ENCODE measurements at regions not wholly inside any gene's neighbourhood (a gene's known extent, or its start where the extent isn't known, plus 50 kb on each side); places are given as distances from the start of the nearest gene placed in this dataset.

- no peaks in the 10 kb centered on the region for H3K27me3 ChIP-seq
- H3K4me3 ChIP-seq = no peak overlapping the region
- H3K27ac ChIP-seq = peak overlapping the region; percentile 92
- DNase-seq (ENCODE audit: low read depth in 1 of 2, low spot score in 1 of 2) = peak in 1 of 2 donors; percentile 93
- H3K36me3 ChIP-seq = no peaks in the 10 kb centered on the region
- H3K9me3 ChIP-seq (ENCODE audit: low read depth) = no peaks in the 10 kb centered on the region
- TF ChIP-seq, protein P1, sequence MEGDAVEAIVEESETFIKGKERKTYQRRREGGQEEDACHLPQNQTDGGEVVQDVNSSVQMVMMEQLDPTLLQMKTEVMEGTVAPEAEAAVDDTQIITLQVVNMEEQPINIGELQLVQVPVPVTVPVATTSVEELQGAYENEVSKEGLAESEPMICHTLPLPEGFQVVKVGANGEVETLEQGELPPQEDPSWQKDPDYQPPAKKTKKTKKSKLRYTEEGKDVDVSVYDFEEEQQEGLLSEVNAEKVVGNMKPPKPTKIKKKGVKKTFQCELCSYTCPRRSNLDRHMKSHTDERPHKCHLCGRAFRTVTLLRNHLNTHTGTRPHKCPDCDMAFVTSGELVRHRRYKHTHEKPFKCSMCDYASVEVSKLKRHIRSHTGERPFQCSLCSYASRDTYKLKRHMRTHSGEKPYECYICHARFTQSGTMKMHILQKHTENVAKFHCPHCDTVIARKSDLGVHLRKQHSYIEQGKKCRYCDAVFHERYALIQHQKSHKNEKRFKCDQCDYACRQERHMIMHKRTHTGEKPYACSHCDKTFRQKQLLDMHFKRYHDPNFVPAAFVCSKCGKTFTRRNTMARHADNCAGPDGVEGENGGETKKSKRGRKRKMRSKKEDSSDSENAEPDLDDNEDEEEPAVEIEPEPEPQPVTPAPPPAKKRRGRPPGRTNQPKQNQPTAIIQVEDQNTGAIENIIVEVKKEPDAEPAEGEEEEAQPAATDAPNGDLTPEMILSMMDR (IDR thresholded peaks at IDR 0.05; ENCODE audit: low read depth, low read length) = no peak
- H3K4me1 ChIP-seq (ENCODE audit: low read depth) = peaks cover 43% of the 10 kb centered on the region
Observed at GRCh38 chr12:75704664-75705063, 193.3 kb upstream of the KRR1 start.

GRCh38 chr12:75704208-75704607 is 192.8 kb upstream of the KRR1 start:
- no peak for DNase-seq (ENCODE audit: low read depth in 1 of 2, low spot score in 1 of 2)
- Histone ChIP-seq H3K9me3 (ENCODE audit: low read depth) (no peaks in the 10 kb centered on the region), H3K27ac (no peak overlapping the region), H3K27me3 (no peaks in the 10 kb centered on the region), H3K4me3 (no peak overlapping the region), H3K36me3 (no peaks in the 10 kb centered on the region), H3K4me1 (ENCODE audit: low read depth) (peaks cover 46% of the 10 kb centered on the region)
- TF ChIP-seq, protein P1 (IDR thresholded peaks at IDR 0.05; ENCODE audit: low read depth, low read length) = no peak

GRCh38 chr12:75703131-75703530 is 191.7 kb upstream of the KRR1 start:
- TF ChIP-seq, protein P1 (IDR thresholded peaks at IDR 0.05; ENCODE audit: low read depth, low read length) = no peak
- Histone ChIP-seq H3K4me3 (no peak overlapping the region), H3K4me1 (ENCODE audit: low read depth) (peaks cover 52% of the 10 kb centered on the region), H3K27ac (no peak overlapping the region), H3K36me3 (no peaks in the 10 kb centered on the region), H3K27me3 (no peaks in the 10 kb centered on the region), H3K9me3 (ENCODE audit: low read depth) (no peaks in the 10 kb centered on the region)
- DNase-seq (ENCODE audit: low read depth in 1 of 2, low spot score in 1 of 2) = no peak

DNA sequence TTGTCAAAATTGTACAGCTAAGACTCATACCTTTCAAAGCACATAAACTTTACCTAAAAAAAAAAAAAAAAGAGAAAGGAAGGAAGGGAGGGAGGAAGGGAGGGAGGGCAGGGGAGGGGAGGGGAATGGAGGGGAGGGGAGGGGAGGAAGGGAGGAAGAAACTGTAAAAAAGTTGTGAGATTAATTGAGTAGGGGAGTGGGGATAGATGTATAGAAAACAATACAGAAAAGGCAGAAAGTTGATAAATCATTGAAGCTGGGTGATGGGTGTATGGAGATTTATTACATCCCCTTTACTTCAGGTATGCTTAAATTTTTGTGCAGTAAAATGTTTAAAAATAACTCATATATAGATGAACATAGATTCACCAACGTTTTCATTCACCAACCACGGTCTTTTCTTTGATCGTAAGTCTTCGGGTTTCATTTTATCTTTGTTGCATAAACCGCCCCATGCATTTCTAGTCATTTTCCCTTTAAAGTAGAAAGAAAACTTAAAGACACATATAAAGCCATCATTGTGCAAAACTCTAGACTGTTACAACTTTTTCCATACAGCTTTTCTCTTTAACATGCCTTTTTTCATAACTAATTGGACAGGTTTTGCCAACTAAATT is 191.2 kb upstream of the KRR1 start:
- H3K4me1 ChIP-seq (ENCODE audit: low read depth) = peaks cover 57% of the 10 kb centered on the region
- H3K27ac ChIP-seq = no peak overlapping the region
- H3K27me3 ChIP-seq = no peaks in the 10 kb centered on the region
- TF ChIP-seq, protein P1 (IDR thresholded peaks at IDR 0.05; ENCODE audit: low read depth, low read length) = no peak
- H3K9me3 ChIP-seq (ENCODE audit: low read depth) = no peaks in the 10 kb centered on the region
- no peaks in the 10 kb centered on the region for H3K36me3 ChIP-seq
- DNase-seq (ENCODE audit: low read depth in 1 of 2, low spot score in 1 of 2) = no peak
- H3K4me3 ChIP-seq = no peak overlapping the region

DNA sequence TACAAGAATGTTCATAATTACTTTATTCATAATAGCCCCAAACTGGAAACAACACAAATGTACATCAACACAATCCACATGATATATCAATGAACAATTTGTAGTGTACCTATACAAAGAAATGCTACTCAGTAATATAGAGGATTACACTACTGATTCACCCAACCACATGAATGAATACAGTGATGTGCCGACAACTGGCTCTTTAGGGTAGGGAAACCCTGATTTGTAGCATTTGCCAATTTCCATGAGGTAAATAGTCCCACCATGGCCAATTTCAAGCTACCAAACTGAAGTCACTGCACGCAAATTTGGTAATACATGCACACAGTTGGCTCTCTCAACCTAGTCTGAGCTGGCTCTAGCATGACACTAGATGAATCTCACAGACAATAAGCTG is 190.4 kb upstream of the KRR1 start:
- H3K27me3 ChIP-seq = no peaks in the 10 kb centered on the region
- no peak overlapping the region for H3K27ac ChIP-seq
- TF ChIP-seq, protein P1 (IDR thresholded peaks at IDR 0.05; ENCODE audit: low read depth, low read length) = no peak
- no peak for DNase-seq (ENCODE audit: low read depth in 1 of 2, low spot score in 1 of 2)
- H3K4me3 ChIP-seq = no peak overlapping the region
- no peaks in the 10 kb centered on the region for H3K9me3 ChIP-seq (ENCODE audit: low read depth)
- no peaks in the 10 kb centered on the region for H3K36me3 ChIP-seq
- peaks cover 53% of the 10 kb centered on the region for H3K4me1 ChIP-seq (ENCODE audit: low read depth)
